PC-3 (cell line): ENCODE measurements at regions not wholly inside any gene's neighbourhood (a gene's known extent, or its start where the extent isn't known, plus 50 kb on each side); places are given as distances from the start of the nearest gene placed in this dataset.

Experiments
- EZH2phosphoT487 ChIP-seq: fragments of 300-600 bp; sonication (generic); IDR thresholded peaks from 2 replicates; pipeline ENCODE4 v1.6.1; 2018; ENCODE audit warnings: mild to moderate bottlenecking, antibody characterized with exemption, low read length, borderline replicate concordance
- TF ChIP-seq, protein P1 (sequence below): fragments of 300-600 bp; sonication (generic); conservative IDR thresholded peaks from 2 replicates; pipeline ENCODE4 v1.5.1; 2017; ENCODE audit warnings: antibody characterized with exemption, low read depth, mild to moderate bottlenecking, low read length

DNA sequence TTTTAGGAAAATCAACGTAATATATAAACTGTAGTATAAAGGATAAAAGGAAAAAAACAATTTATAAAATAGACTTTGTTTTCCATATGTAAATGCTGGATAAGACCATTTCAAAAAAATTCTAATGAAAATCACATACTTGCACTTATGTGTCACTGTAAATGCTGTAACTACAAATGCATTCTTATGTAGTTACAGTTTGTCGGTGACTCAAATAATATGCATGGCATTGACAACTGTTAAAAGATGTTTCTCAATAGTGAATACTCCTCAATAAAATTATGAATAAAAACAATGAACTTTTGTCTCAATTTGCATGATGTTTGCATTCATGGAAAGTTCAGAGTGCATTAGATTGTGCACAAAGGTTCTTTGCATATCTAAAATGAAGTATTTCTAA is 614.0 kb upstream of the CHRM3 start:
- TF ChIP-seq, protein P1, sequence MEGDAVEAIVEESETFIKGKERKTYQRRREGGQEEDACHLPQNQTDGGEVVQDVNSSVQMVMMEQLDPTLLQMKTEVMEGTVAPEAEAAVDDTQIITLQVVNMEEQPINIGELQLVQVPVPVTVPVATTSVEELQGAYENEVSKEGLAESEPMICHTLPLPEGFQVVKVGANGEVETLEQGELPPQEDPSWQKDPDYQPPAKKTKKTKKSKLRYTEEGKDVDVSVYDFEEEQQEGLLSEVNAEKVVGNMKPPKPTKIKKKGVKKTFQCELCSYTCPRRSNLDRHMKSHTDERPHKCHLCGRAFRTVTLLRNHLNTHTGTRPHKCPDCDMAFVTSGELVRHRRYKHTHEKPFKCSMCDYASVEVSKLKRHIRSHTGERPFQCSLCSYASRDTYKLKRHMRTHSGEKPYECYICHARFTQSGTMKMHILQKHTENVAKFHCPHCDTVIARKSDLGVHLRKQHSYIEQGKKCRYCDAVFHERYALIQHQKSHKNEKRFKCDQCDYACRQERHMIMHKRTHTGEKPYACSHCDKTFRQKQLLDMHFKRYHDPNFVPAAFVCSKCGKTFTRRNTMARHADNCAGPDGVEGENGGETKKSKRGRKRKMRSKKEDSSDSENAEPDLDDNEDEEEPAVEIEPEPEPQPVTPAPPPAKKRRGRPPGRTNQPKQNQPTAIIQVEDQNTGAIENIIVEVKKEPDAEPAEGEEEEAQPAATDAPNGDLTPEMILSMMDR: no peak
- TF ChIP-seq EZH2phosphoT487: no peak
